CD4-positive, alpha-beta T cell (primary cell): ENCODE measurements at regions not wholly inside any gene's neighbourhood (a gene's known extent, or its start where the extent isn't known, plus 50 kb on each side); places are given as distances from the start of the nearest gene placed in this dataset.

Source experiments
- ATAC-seq: fragments of 200-7000 bp; cut with Tn5 transposase; one replicate; pipeline ENCODE4 v1.10.0; 2022; ENCODE audit warnings: mild to moderate bottlenecking; ENCODE audit not compliant: poor library complexity
- CTCF ChIA-PET: fragments of 350-600 bp; sonication (Branson Sonifier 250); formaldehyde crosslinking; loops from one replicate; lab custom pipeline; 2021; ENCODE audit warnings: antibody characterized with exemption, inconsistent platforms; lab: Charles Lee
- POLR2A ChIA-PET: fragments of 350-600 bp; sonication (Branson Sonifier 250); formaldehyde crosslinking; loops from one replicate; lab custom pipeline; 2021; ENCODE audit warnings: antibody characterized with exemption, inconsistent platforms; lab: Charles Lee
- DNase-seq, 14 experiments: peaks; one replicate each; pipeline ENCODE4 v3.0.0-alpha.2; 2013 to 2020; ENCODE audit warnings: mixed read lengths in 2 of 14
- H3K27ac ChIP-seq, 2 donors: one replicate each; pipeline versions ENCODE4 v1.5.1 to v1.7.0; 2013; ENCODE audit warnings: low read length in 2 of 2, low read depth in 1 of 2, mild to moderate bottlenecking in 1 of 2
- H3K27me3 ChIP-seq, 2 experiments: 1 replicate in 1 of 2; 2 replicates in 1 of 2; pipeline versions ENCODE4 v1.6.1 to v1.7.0; 2013; ENCODE audit warnings: low read length in 2 of 2, control low read depth in 1 of 2, mild to moderate bottlenecking in 1 of 2, moderate library complexity in 1 of 2; ENCODE audit not compliant: insufficient read depth in 2 of 2, control insufficient read depth in 1 of 2
- H3K36me3 ChIP-seq: one replicate; pipeline ENCODE4 v1.6.1; 2013; ENCODE audit warnings: low read length, control low read depth; ENCODE audit not compliant: insufficient read depth
- H3K4me1 ChIP-seq: one replicate; pipeline ENCODE4 v1.6.1; 2013; ENCODE audit warnings: low read length, control low read depth; ENCODE audit not compliant: insufficient read depth
- H3K4me3 ChIP-seq: one replicate; pipeline ENCODE4 v1.5.1; 2013; ENCODE audit warnings: mild to moderate bottlenecking, low read length, moderate library complexity
- H3K9me3 ChIP-seq, 2 experiments: 1 replicate in 1 of 2; 2 replicates in 1 of 2; pipeline versions ENCODE4 v1.6.1 to v1.7.0; 2013; ENCODE audit warnings: low read length in 2 of 2, mild to moderate bottlenecking in 2 of 2, control low read depth in 1 of 2, moderate library complexity in 1 of 2; ENCODE audit not compliant: control insufficient read depth in 1 of 2, insufficient read depth in 1 of 2
- H3K27ac Mint-ChIP-seq: one replicate; pipeline ENCODE4 v1.8.0; 2020; ENCODE audit warnings: mixed read lengths
- H3K27me3 Mint-ChIP-seq: one replicate; pipeline ENCODE4 v1.8.0; 2021; ENCODE audit warnings: mixed read lengths
- H3K36me3 Mint-ChIP-seq: one replicate; pipeline ENCODE4 v1.8.0; 2021; ENCODE audit warnings: low read depth, mixed read lengths
- H3K4me1 Mint-ChIP-seq: one replicate; pipeline ENCODE4 v1.8.0; 2021; ENCODE audit warnings: low read depth, mixed read lengths
- H3K4me3 Mint-ChIP-seq: one replicate; pipeline ENCODE4 v1.8.0; 2020; ENCODE audit warnings: mild to moderate bottlenecking, mixed read lengths
- H3K9me3 Mint-ChIP-seq: one replicate; pipeline ENCODE4 v1.8.0; 2020; ENCODE audit warnings: mixed read lengths
- CTCF ChIP-seq: fragments of 200-600 bp; IDR thresholded peaks from one replicate; pipeline ENCODE4 v1.8.0; 2022; ENCODE audit warnings: antibody characterized with exemption, mild to moderate bottlenecking
- intact Hi-C, 2 experiments: fragments of 100-400 bp; cut with DNase I in 1 of 2; cut with micrococcal nuclease in 1 of 2; formaldehyde crosslinking; loops; one replicate each; pipeline versions ENCODE4 v1.15.1 to v1.9.0; 2023 to 2025; cut with DNase I, micrococcal nuclease

DNA sequence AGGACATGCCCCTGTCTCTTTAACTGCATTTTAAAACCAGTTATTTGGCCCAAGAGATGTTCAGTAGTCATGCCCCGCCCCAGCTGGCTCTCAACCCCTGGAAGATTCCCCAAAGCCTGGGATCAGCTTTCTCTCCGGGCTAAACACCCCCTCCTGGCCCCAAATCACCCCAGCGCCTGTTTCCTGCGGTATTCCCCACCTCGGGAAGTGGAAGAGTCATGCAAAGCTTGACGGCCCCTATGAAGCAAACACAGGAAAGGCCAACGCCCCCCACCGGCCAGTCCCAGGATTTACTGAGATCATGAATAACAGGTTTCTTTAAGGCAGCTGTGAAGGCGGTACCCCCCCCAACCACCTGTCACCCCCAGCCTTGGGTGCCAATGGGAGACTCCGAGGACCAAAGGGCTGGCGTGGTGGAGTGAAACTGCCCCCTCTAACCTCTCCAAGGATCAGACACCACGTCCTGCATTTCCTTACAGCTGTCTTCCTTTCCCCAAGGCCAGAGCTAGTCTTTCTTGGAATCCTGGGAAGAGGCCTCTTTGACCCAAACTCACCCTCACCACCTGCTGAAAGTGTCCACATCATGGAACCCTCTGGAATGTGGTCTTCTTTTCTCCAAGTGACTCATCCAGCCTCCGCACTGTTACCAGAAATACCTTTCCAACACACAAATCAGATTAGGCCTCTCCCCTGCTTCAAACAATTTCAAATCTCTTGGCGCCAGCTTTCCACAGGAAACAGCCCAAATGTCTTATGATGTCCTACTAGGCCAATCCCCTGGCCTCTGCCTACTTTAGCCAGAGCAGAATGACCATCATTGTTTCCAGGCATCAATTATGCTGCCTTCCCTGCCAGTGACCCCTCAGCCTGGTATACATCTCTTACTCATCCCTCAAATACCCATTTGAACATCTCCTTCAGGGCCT, 301.5 kb downstream of the ZEB1 start:
- no peaks in the 10 kb centered on the region for H3K36me3 Mint-ChIP-seq
- no peak overlapping the region for H3K4me3 Mint-ChIP-seq
- no peak overlapping the region for H3K27ac Mint-ChIP-seq
- no peak overlapping the region for H3K27ac ChIP-seq
- CTCF ChIA-PET, result no interaction called here
- H3K4me1 ChIP-seq, result no peaks in the 10 kb centered on the region
- POLR2A ChIA-PET, result no interaction called here
- no peaks in the 10 kb centered on the region for H3K27me3 ChIP-seq
- no peaks in the 10 kb centered on the region for H3K36me3 ChIP-seq
- no peaks in the 10 kb centered on the region for H3K4me1 Mint-ChIP-seq
- H3K27me3 Mint-ChIP-seq, result no peaks in the 10 kb centered on the region
- no peaks in the 10 kb centered on the region for H3K9me3 Mint-ChIP-seq
- H3K9me3 ChIP-seq, result peaks cover 0 to 3% of the 10 kb centered on the region in 2 experiments
- no peak for ATAC-seq
- DNase-seq, result no peak
- H3K4me3 ChIP-seq, result no peak overlapping the region
- intact Hi-C loops, result no loop called here
- no peak for TF ChIP-seq CTCF

GRCh38 chr10:31619531-31620061, 300.6 kb downstream of the ZEB1 start:
- ChIA-PET CTCF (no interaction called here), POLR2A (no interaction called here)
- no peaks in the 10 kb centered on the region for H3K36me3 Mint-ChIP-seq
- peaks cover 0 to 3% of the 10 kb centered on the region in 2 experiments for H3K9me3 ChIP-seq
- no peak for ATAC-seq
- H3K27ac Mint-ChIP-seq, result no peak overlapping the region
- TF ChIP-seq CTCF, result no peak
- H3K4me1 Mint-ChIP-seq, result no peaks in the 10 kb centered on the region
- DNase-seq, result no peak
- intact Hi-C loops, result no loop called here
- H3K9me3 Mint-ChIP-seq, result no peaks in the 10 kb centered on the region
- no peaks in the 10 kb centered on the region for H3K27me3 ChIP-seq
- H3K27me3 Mint-ChIP-seq, result no peaks in the 10 kb centered on the region
- no peak overlapping the region for H3K4me3 ChIP-seq
- H3K4me3 Mint-ChIP-seq, result no peak overlapping the region
- no peaks in the 10 kb centered on the region for H3K36me3 ChIP-seq
- no peak overlapping the region for H3K27ac ChIP-seq
- H3K4me1 ChIP-seq, result no peaks in the 10 kb centered on the region

- no peaks in the 10 kb centered on the region for H3K36me3 ChIP-seq
- no peaks in the 10 kb centered on the region for H3K4me1 ChIP-seq
- Mint-ChIP-seq H3K27me3 (peaks cover 2% of the 10 kb centered on the region), H3K9me3 (no peaks in the 10 kb centered on the region), H3K36me3 (no peaks in the 10 kb centered on the region), H3K4me1 (no peaks in the 10 kb centered on the region), H3K4me3 (no peak overlapping the region), H3K27ac (no peak overlapping the region)
- peaks cover 0 to 3% of the 10 kb centered on the region in 2 experiments for H3K9me3 ChIP-seq
- no peak overlapping the region for H3K27ac ChIP-seq
- DNase-seq, result no peak
- intact Hi-C loops, result no loop called here
- ChIA-PET CTCF (no interaction called here), POLR2A (no interaction called here)
- no peak overlapping the region for H3K4me3 ChIP-seq
- ATAC-seq, result no peak
- no peaks in the 10 kb centered on the region for H3K27me3 ChIP-seq
- no peak for TF ChIP-seq CTCF
Measured at GRCh38 chr10:31618541-31619291, 299.7 kb downstream of the ZEB1 start.
